Psoas muscle (tissue), 7 donors: ENCODE measurements at regions not wholly inside any gene's neighbourhood (a gene's known extent, or its start where the extent isn't known, plus 50 kb on each side); places are given as distances from the start of the nearest gene placed in this dataset.
"Not testable (repeated sequence)": the region's sequence is repeated elsewhere in the genome, so short reads cannot be mapped to it uniquely, and the experiment has no call there.

Experiments
- ATAC-seq, 4 donors: fragments of 200-7000 bp; cut with Tn5 transposase; one replicate each; pipeline ENCODE4 v1.9.1; 2020; ENCODE audit warnings: moderate library complexity in 3 of 4, mild to moderate bottlenecking in 2 of 4
- DNase-seq, 2 donors: peaks; one replicate each; pipeline ENCODE4 v3.0.0-alpha.2; 2020
- H3K27ac ChIP-seq: fragments of 200-600 bp; one replicate; pipeline ENCODE4 v1.8.0; 2022
- H3K27me3 ChIP-seq, 3 donors: fragments of 200-600 bp in 1 of 3; one replicate each; pipeline versions ENCODE4 v1.6.1 to v1.8.0; 2013 to 2022; ENCODE audit warnings: low read length in 2 of 3, mild to moderate bottlenecking in 2 of 3, moderate library complexity in 1 of 3; ENCODE audit not compliant: insufficient read depth in 3 of 3
- H3K36me3 ChIP-seq, 2 donors: fragments of 200-600 bp in 1 of 2; one replicate each; pipeline versions ENCODE4 v1.6.1 to v1.8.0; 2013 to 2022; ENCODE audit warnings: low read depth in 1 of 2, mild to moderate bottlenecking in 1 of 2, moderate library complexity in 1 of 2; ENCODE audit not compliant: insufficient read depth in 1 of 2
- H3K4me1 ChIP-seq: fragments of 200-600 bp; one replicate; pipeline ENCODE4 v1.8.0; 2022
- H3K4me3 ChIP-seq: fragments of 200-600 bp; one replicate; pipeline ENCODE4 v1.8.0; 2022; ENCODE audit warnings: mild to moderate bottlenecking
- H3K9me3 ChIP-seq: fragments of 200-600 bp; one replicate; pipeline ENCODE4 v1.8.0; 2022
- WGBS, 3 donors: extraction: QIAGEN DNeasy Blood & Tissue Kit; methylation state at CpG; one replicate each; pipeline versions ENCODE4 v1.1.6 to v1.1.7; 2013; 5-methylcytosine and 5-hydroxymethylcytosine counted together
- intact Hi-C, 2 donors: fragments of 100-400 bp; cut with DNase I; formaldehyde crosslinking; loops; one replicate each; pipeline versions ENCODE4 v1.11.0 to v1.14.2; 2022
- donor health status: healthy with polysubstance abuse.
- donor health status: DM: no; HTN: no; CAD: no; lungs with moderate emphysema.
- donor health status: Bipolar disorder and iron deficiency.
- donor health status: healthy.
- donor health status: DM: yes; HTN: yes; CAD: no.
- donor health status: DM: no; HTN: no; CAD: no.
- donor health status: DM: yes; HTN: yes; CAD: no.

DNA sequence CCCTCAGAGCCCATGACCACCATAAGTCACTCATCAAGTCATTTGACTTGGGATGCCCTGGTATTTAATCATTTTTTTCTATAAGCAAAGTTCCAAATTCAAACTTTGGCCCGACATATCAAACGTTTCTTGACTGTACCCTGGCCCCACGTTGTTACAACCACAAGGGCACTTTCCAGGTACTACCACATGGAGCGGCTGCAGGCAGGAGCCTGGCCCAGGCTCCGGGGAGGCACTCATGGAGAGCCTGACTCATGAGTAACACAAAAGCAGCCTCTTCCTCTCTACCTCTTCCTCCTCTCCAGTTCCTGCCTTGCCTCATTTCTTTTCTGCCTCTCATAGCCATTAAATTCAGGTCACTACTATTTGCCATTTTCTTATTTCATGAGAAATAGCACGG lies 87.2 kb downstream of the CDRT15L2 start:
- H3K9me3 ChIP-seq, intact Hi-C loops, H3K27ac ChIP-seq, H3K36me3 ChIP-seq, H3K4me1 ChIP-seq, H3K27me3 ChIP-seq, H3K4me3 ChIP-seq, ATAC-seq, DNase-seq: not testable (repeated sequence)
- WGBS, 3 donors, result 82 to 85% (median 82%) methylated on average over 6 of the region's 6 CpGs

DNA sequence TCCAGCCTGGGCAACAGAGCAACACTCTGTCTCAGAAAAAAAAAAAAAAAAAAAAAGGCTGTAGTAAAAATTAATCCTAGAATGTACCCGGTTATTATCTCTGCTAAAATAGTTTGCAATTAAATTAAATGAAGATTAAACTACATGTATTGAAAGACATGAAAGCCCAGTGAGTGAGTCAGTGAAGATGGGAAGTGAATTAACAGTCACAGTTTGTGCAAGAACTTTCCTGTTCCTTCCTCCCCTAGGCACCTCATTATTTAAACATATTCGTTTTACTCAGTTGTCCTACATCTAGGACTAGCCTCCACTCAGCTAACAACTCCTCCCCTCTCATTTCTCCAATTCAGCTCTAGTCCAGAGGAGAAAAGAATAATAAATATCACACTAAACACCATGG lies 88.2 kb downstream of the CDRT15L2 start:
- WGBS, 3 donors, result 67 to 86% (median 70%) methylated on average over 2 of the region's 2 CpGs
- DNase-seq, H3K36me3 ChIP-seq, H3K9me3 ChIP-seq, H3K27ac ChIP-seq, H3K27me3 ChIP-seq, ATAC-seq, intact Hi-C loops, H3K4me1 ChIP-seq, H3K4me3 ChIP-seq: not testable (repeated sequence)

DNA sequence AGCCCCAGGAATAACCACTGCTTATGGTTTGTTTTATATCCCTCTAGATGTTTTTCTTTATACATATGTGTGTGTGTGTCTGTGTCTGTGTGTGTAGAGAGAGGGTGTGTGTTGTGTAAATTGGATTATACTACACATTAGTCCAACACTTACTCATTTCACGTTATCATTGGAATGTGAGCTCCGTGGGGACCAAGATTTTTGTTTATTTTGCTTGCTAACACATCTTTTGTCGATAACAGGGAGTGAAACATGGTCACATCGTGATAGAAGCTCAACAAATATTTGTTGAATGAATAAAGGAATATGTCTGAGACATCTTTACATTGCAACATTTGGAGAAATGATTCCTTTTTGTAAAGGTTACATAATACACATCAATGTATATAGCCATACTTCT lies 88.8 kb downstream of the CDRT15L2 start:
- intact Hi-C loops, H3K27ac ChIP-seq, H3K36me3 ChIP-seq, ATAC-seq, H3K4me1 ChIP-seq, H3K27me3 ChIP-seq, H3K9me3 ChIP-seq, H3K4me3 ChIP-seq, DNase-seq: not testable (repeated sequence)
- WGBS, 3 donors, result 64 to 80% (median 71%) methylated on average over 4 of the region's 4 CpGs

DNA sequence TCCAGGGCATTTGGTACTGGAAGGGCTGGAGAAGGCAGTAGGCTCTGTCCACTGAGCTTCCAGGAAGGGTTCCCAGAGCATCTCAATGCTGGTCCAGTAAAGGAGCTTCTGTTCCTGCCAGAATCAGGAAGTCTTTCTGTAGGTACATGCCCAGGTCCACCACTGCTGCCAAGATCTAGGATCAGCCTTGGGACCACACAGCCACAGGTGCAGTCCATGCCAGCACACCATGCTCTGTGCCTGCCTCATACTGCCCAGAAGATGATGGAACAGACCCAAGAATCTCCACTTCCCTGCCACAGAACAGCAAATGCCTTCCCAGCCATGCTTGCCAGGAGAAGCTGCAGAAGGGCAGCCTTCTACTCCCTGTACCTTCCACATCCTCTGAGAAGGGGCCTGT lies 89.3 kb downstream of the CDRT15L2 start:
- ATAC-seq, H3K27me3 ChIP-seq, H3K9me3 ChIP-seq, H3K4me1 ChIP-seq, DNase-seq, H3K27ac ChIP-seq, H3K4me3 ChIP-seq, H3K36me3 ChIP-seq, intact Hi-C loops: not testable (repeated sequence)

DNA sequence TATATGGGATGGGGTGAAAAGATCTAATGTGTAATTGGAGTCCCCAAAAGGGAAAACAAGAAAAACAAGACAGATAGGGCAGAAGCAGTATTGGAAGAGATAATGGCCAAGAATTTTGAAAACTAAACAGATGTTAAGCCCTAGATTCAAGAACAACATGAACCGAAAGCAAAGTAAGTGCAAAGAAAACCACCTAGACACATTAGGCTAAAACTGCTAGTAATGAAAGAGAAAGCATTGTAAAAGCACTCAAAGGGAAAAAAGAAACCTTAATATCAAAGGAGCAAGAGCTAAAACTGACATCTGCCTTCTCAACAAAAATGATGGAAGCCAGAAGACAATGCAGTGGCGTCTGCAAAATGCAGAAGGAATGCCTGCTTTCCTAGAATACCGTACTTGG lies 91.0 kb downstream of the CDRT15L2 start:
- DNase-seq, intact Hi-C loops, H3K27ac ChIP-seq, H3K27me3 ChIP-seq, H3K36me3 ChIP-seq, ATAC-seq, H3K9me3 ChIP-seq, H3K4me3 ChIP-seq, H3K4me1 ChIP-seq: not testable (repeated sequence)
- 57% methylated on average over 1 of the region's 3 CpGs; no CpG with 5 or more reads in 2 of the 3 donors for WGBS, 3 donors

DNA sequence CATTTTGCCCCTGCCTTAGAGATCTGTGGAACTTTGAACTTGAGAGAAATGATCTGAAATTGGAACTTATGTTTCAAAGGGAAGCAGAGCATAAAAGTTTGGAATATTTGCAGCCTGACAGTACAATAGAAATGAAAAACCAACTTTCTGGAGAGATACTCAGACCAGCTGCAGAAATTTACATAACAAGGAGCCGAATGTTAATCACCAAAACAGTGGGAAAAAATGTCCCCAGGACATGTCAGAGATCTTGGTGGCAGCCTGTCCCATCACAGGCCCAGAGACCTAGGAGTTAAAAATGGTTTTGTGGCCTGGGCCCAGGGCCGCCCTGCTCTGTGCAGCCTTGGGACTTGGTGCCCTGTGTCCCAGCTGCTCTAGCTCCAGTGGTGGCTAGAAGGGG lies 94.8 kb downstream of the CDRT15L2 start:
- H3K9me3 ChIP-seq, intact Hi-C loops, ATAC-seq, H3K4me3 ChIP-seq, H3K4me1 ChIP-seq, H3K27ac ChIP-seq, DNase-seq, H3K27me3 ChIP-seq, H3K36me3 ChIP-seq: not testable (repeated sequence)
- 67 to 83% (median 82%) methylated on average over 2 of the region's 2 CpGs for WGBS, 3 donors

DNA sequence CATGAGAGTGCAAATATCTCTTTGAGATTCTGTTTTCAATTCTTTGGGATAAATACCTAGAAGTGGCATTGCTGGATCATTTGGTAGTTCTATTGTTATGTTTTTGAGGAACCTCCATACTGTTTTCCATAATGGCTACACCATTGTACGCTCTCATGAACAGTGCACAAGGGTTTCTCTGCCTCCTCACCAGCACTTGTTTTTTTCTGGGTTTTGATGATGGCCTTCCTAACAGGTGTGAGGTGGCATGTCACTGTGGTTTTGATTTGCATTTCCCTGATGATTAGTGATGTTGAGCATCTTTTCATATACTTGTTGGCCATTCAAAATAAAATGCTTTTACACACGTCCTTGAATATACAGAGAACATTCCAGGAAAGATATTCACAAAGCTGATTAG lies 96.2 kb downstream of the CDRT15L2 start:
- ATAC-seq, H3K9me3 ChIP-seq, H3K4me1 ChIP-seq, H3K36me3 ChIP-seq, DNase-seq, H3K27me3 ChIP-seq, intact Hi-C loops, H3K4me3 ChIP-seq, H3K27ac ChIP-seq: not testable (repeated sequence)
- 63 to 71% (median 65%) methylated on average over 2 of the region's 2 CpGs for WGBS, 3 donors

DNA sequence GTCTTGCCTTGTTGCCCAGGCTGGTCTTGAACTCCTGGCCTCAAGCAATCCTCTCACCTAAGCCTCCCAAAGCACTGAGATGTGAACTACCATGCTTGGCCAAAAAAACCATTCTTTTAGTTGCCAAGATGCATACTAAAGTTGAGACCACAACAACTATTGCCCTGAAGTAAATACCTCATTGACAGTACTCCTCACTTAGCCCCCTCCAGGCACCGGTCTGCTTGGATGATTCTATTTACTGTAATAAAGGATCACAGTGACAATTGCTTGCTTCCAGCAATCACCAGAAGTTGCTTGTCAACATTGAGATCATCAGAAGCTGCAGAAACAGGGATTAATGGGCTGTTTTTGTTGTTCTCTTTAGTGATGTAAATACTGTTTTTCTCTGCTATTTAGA lies 97.1 kb downstream of the CDRT15L2 start:
- DNase-seq, H3K36me3 ChIP-seq, H3K9me3 ChIP-seq, H3K27ac ChIP-seq, ATAC-seq, H3K4me3 ChIP-seq, intact Hi-C loops, H3K27me3 ChIP-seq, H3K4me1 ChIP-seq: not testable (repeated sequence)
- WGBS, 3 donors, result 37 to 41% (median 41%) methylated on average over 1 of the region's 1 CpG

DNA sequence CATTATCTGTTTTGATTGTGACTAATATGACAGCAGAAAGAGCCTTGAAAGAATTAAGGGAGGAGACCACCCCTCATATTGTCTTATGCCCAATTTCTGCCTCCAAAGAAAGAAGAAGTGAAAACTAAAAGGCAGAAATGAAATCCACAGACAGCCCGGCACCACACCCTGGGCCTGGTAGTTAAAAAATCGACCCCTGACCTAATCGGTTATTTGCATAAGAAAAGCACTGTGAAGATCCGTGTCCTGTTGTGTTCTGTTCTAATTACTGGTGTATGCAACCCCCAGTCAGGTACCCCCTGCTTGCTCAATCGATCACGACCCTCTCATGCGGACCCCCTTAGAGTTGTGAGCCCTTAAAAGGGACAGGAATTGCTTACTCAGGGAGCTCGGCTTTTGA lies 97.9 kb downstream of the CDRT15L2 start:
- H3K4me3 ChIP-seq, H3K27ac ChIP-seq, ATAC-seq, DNase-seq, H3K4me1 ChIP-seq, H3K27me3 ChIP-seq, H3K36me3 ChIP-seq, intact Hi-C loops, H3K9me3 ChIP-seq: not testable (repeated sequence)
- WGBS, 3 donors, result 79 to 86% (median 80%) methylated on average over 8 of the region's 8 CpGs

DNA sequence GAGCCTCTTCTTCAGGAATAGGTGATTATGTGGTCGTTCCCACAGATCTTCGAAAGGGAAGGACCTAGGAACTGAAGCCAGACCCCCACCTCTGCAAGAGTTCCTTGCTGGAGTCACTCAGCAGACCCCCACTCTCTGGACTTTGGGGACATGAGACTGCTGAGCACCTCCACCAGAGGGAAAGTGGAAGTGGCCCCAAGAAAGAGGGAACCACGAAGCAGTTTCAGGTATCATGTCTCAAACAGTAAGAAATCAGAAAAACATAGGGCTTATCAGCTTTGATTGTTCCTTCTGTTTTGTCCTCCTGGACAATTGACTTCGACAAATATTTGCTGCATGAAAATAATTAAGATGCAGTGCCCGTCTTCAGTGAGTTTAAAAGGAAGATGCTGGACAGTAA lies 98.9 kb downstream of the CDRT15L2 start:
- H3K4me1 ChIP-seq, DNase-seq, H3K9me3 ChIP-seq, H3K4me3 ChIP-seq, H3K36me3 ChIP-seq, intact Hi-C loops, ATAC-seq, H3K27ac ChIP-seq, H3K27me3 ChIP-seq: not testable (repeated sequence)
- 81 to 90% (median 88%) methylated on average over 5 of the region's 5 CpGs for WGBS, 3 donors

DNA sequence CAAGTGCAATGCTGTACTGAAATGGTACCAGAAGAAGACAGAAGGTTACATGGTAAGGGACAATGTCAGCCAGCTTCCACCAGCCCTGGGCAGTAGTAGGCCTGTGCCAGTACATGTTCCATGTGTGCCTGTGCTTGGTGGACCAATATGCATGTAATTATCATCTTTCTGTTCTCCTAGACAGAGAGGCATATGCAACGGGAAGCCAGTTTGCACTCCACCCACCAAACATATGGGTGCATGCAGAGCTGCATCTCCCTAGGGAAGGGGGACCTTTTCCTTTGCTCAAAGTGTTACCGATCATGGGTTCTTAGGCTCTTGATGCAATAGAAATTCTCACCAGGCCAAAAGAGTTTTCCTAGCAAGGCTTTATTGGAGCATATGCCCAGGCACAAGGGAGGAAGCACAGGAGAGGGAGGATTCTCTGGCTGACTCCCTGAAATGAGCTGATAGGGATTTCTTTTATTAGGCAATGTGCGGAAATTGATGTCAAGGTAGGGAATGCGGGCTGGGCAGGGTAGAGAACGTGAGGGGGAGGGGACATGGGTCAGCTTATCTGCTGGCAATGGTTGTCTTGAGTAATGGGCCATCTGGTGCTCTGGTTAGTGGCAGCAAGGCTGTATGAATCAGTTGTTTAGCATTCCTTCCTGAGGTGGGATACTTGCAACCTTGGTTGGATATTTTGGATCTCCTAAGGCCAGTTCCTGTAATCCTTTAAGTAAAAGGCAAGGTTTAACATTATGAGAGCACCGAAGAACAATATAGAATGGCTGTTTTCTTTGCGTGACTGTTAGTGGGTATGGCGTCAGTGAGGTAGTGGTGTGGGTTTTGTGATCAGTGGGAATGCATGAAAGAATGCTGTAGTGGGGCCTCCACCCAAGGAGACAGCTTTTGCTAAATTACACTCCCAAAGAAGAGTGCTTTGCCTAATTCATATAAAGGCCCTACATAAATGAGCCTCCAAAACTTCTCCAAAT lies 102.5 kb downstream of the CDRT15L2 start:
- H3K27me3 ChIP-seq, H3K36me3 ChIP-seq, H3K4me1 ChIP-seq, DNase-seq, ATAC-seq, H3K9me3 ChIP-seq, intact Hi-C loops, H3K4me3 ChIP-seq, H3K27ac ChIP-seq: not testable (repeated sequence)
- WGBS, 3 donors, result 52 to 62% (median 60%) methylated on average over 8 of the region's 8 CpGs
